Endodermal cell (in vitro differentiated cells): ENCODE measurements at regions not wholly inside any gene's neighbourhood (a gene's known extent, or its start where the extent isn't known, plus 50 kb on each side); places are given as distances from the start of the nearest gene placed in this dataset.

Experiments used
- DNase-seq: peaks from one replicate; pipeline ENCODE4 v3.0.0-alpha.2; 2017
- H3K27ac ChIP-seq: 2 replicates; pipeline ENCODE4 v1.5.1; 2013; ENCODE audit warnings: mild to moderate bottlenecking, low read depth, low read length, moderate library complexity
- H3K27me3 ChIP-seq: 2 replicates; pipeline ENCODE4 v1.6.1; 2013; ENCODE audit warnings: mild to moderate bottlenecking, low read length, moderate library complexity; ENCODE audit not compliant: insufficient read depth, control insufficient read depth, poor library complexity, severe bottlenecking
- H3K36me3 ChIP-seq: 2 replicates; pipeline ENCODE4 v1.7.0; 2013; ENCODE audit warnings: mild to moderate bottlenecking, low read length, moderate library complexity; ENCODE audit not compliant: control insufficient read depth, insufficient read depth
- H3K4me1 ChIP-seq: one replicate; pipeline ENCODE4 v1.7.0; 2013; ENCODE audit warnings: low read length; ENCODE audit not compliant: control insufficient read depth, insufficient read depth
- H3K4me3 ChIP-seq: 2 replicates; pipeline ENCODE4 v1.5.1; 2013; ENCODE audit warnings: mild to moderate bottlenecking, low read length, moderate library complexity
- H3K9ac ChIP-seq: 2 replicates; pipeline ENCODE4 v1.6.1; 2013; ENCODE audit warnings: mild to moderate bottlenecking, low read length, moderate library complexity; ENCODE audit not compliant: poor library complexity, severe bottlenecking; ENCODE audit errors: extremely low read depth
- H3K9me3 ChIP-seq: 2 replicates; pipeline ENCODE4 v1.6.1; 2013; ENCODE audit warnings: mild to moderate bottlenecking, low read length, moderate library complexity; ENCODE audit not compliant: control insufficient read depth
- H3K27ac Mint-ChIP-seq: 2 replicates; pipeline ENCODE4 v1.8.0; 2020; ENCODE audit warnings: mixed read lengths
- H3K27me3 Mint-ChIP-seq: 2 replicates; pipeline ENCODE4 v1.8.0; 2021; ENCODE audit warnings: mild to moderate bottlenecking, mixed read lengths; ENCODE audit not compliant: insufficient read depth
- H3K36me3 Mint-ChIP-seq: 2 replicates; pipeline ENCODE4 v1.8.0; 2020; ENCODE audit warnings: low read depth, mixed read lengths
- H3K4me1 Mint-ChIP-seq: 2 replicates; pipeline ENCODE4 v1.8.0; 2020; ENCODE audit warnings: mixed read lengths
- H3K4me3 Mint-ChIP-seq: 2 replicates; pipeline ENCODE4 v1.8.0; 2020; ENCODE audit warnings: mild to moderate bottlenecking, moderate library complexity, mixed read lengths
- H3K9me3 Mint-ChIP-seq: 2 replicates; pipeline ENCODE4 v1.8.0; 2020; ENCODE audit warnings: mild to moderate bottlenecking, mixed read lengths
- WGBS, 2 experiments: methylation state at CpG; one replicate each; pipeline versions ENCODE4 v1.1.5 to v1.1.7; 2013; ENCODE audit warnings: missing lambda C conversion rate in 2 of 2, mixed read lengths in 1 of 2; ENCODE audit not compliant: insufficient coverage in 1 of 2, insufficient read length in 1 of 2; 5-methylcytosine and 5-hydroxymethylcytosine counted together
- TF ChIP-seq, protein P1 (sequence below): fragments of 200-600 bp; sonication (generic); conservative IDR thresholded peaks from 2 replicates; pipeline ENCODE4 v1.5.0; 2021; ENCODE audit warnings: antibody characterized with exemption, mild to moderate bottlenecking

DNA sequence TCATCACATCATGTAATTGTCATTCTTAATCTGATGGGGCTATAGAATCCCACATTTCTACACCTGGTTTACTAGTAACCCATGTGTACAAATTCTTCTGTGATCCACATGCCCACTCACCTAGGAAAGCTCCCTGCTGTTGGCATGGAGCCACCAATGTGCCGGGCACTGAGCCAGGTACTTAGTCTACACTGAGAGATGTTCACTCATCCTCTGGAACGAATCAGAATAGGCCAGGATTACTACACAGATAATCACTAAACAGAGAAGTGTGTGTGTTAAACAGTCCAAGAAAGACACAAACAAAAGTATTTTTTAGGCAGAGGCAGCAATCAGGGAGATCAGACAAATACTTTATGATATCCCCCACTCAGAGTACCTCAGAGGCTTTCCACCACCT lies 193.2 kb upstream of the VGLL2 start:
- Mint-ChIP-seq H3K36me3 (no peaks in the 10 kb centered on the region), H3K9me3 (peaks cover 10% of the 10 kb centered on the region), H3K27ac (no peak overlapping the region), H3K4me1 (peaks cover 40% of the 10 kb centered on the region), H3K27me3 (no peaks in the 10 kb centered on the region), H3K4me3 (no peak overlapping the region)
- WGBS, 2 experiments = 85 to 100% methylated on average over 1 to 2 of the region's 2 CpGs
- H3K4me3 ChIP-seq = no peak overlapping the region
- TF ChIP-seq, protein P1, sequence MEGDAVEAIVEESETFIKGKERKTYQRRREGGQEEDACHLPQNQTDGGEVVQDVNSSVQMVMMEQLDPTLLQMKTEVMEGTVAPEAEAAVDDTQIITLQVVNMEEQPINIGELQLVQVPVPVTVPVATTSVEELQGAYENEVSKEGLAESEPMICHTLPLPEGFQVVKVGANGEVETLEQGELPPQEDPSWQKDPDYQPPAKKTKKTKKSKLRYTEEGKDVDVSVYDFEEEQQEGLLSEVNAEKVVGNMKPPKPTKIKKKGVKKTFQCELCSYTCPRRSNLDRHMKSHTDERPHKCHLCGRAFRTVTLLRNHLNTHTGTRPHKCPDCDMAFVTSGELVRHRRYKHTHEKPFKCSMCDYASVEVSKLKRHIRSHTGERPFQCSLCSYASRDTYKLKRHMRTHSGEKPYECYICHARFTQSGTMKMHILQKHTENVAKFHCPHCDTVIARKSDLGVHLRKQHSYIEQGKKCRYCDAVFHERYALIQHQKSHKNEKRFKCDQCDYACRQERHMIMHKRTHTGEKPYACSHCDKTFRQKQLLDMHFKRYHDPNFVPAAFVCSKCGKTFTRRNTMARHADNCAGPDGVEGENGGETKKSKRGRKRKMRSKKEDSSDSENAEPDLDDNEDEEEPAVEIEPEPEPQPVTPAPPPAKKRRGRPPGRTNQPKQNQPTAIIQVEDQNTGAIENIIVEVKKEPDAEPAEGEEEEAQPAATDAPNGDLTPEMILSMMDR = no peak
- H3K4me1 ChIP-seq = peaks cover 13% of the 10 kb centered on the region
- peaks cover 11% of the 10 kb centered on the region for H3K9me3 ChIP-seq
- no peak for DNase-seq
- no peaks in the 10 kb centered on the region for H3K27me3 ChIP-seq
- no peaks in the 10 kb centered on the region for H3K36me3 ChIP-seq
- no peak overlapping the region for H3K9ac ChIP-seq
- no peak overlapping the region for H3K27ac ChIP-seq

GRCh38 chr6:117072781-117073180 lies 192.6 kb upstream of the VGLL2 start:
- peaks cover 11% of the 10 kb centered on the region for H3K9me3 ChIP-seq
- no peak overlapping the region for H3K9ac ChIP-seq
- peak; percentile 88 for DNase-seq
- H3K4me1 Mint-ChIP-seq = peaks cover 38% of the 10 kb centered on the region
- H3K9me3 Mint-ChIP-seq = peaks cover 10% of the 10 kb centered on the region
- H3K4me3 Mint-ChIP-seq = no peak overlapping the region
- WGBS, 2 experiments = 33 to 36% methylated on average over 5 of the region's 5 CpGs
- H3K27me3 ChIP-seq = no peaks in the 10 kb centered on the region
- no peaks in the 10 kb centered on the region for H3K36me3 Mint-ChIP-seq
- no peak overlapping the region for H3K27ac Mint-ChIP-seq
- H3K27me3 Mint-ChIP-seq = no peaks in the 10 kb centered on the region
- H3K4me1 ChIP-seq = peaks cover 13% of the 10 kb centered on the region
- TF ChIP-seq, protein P1 = no peak
- H3K36me3 ChIP-seq = no peaks in the 10 kb centered on the region
- H3K4me3 ChIP-seq = peak overlapping the region; percentile 22
- H3K27ac ChIP-seq = no peak overlapping the region

DNA sequence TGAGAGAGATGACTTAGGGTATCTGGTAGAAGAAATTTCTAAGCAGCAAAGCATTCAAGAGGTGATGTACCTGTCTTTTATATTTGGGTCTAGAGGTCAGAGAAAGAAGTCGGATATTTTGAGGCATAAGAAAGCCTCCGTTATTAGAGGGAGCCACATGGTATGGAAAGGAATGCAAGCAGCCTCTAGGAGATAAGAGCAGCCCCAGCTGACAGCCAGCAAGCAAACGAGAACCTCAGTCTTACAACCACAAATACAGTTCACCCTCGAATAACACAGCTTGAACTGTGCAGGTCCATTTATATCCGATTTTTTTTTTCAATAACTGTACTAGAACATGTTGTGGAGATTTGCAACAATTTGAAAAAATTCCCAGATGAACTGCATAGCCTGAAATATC lies 190.7 kb upstream of the VGLL2 start:
- Mint-ChIP-seq H3K27ac (no peak overlapping the region), H3K4me1 (peaks cover 53% of the 10 kb centered on the region), H3K4me3 (no peak overlapping the region), H3K27me3 (no peaks in the 10 kb centered on the region), H3K36me3 (no peaks in the 10 kb centered on the region), H3K9me3 (peaks cover 8% of the 10 kb centered on the region)
- no peak overlapping the region for H3K27ac ChIP-seq
- H3K4me1 ChIP-seq = peaks cover 13% of the 10 kb centered on the region
- no peak overlapping the region for H3K4me3 ChIP-seq
- no peak overlapping the region for H3K9ac ChIP-seq
- 76 to 93% methylated on average over 3 to 5 of the region's 5 CpGs for WGBS, 2 experiments
- no peaks in the 10 kb centered on the region for H3K36me3 ChIP-seq
- H3K9me3 ChIP-seq = peaks cover 11% of the 10 kb centered on the region
- DNase-seq = no peak
- H3K27me3 ChIP-seq = no peaks in the 10 kb centered on the region
- TF ChIP-seq, protein P1 = no peak
